Progenitor cell of endocrine pancreas (in vitro differentiated cells): ENCODE measurements at regions not wholly inside any gene's neighbourhood (a gene's known extent, or its start where the extent isn't known, plus 50 kb on each side); places are given as distances from the start of the nearest gene placed in this dataset.
A peak's percentile ranks its signal among the peaks of the same experiment; 100 is the strongest.

Source experiments
- DNase-seq: peaks from one replicate; pipeline ENCODE4 v3.0.0; 2021; ENCODE audit warnings: low spot score; ENCODE audit not compliant: unreplicated experiment
- H3K27ac Mint-ChIP-seq: 2 replicates; pipeline ENCODE4 v1.8.0; 2021; ENCODE audit warnings: mild to moderate bottlenecking, moderate library complexity, mixed read lengths
- H3K27me3 Mint-ChIP-seq: 2 replicates; pipeline ENCODE4 v1.8.0; 2021; ENCODE audit warnings: mixed read lengths
- H3K36me3 Mint-ChIP-seq: 2 replicates; pipeline ENCODE4 v1.8.0; 2022; ENCODE audit warnings: mixed read lengths; ENCODE audit not compliant: insufficient read depth
- H3K4me1 Mint-ChIP-seq: 2 replicates; pipeline ENCODE4 v1.8.0; 2021; ENCODE audit warnings: low read depth, mixed read lengths
- H3K4me3 Mint-ChIP-seq: 2 replicates; pipeline ENCODE4 v1.8.0; 2021; ENCODE audit warnings: low read depth, mild to moderate bottlenecking, moderate library complexity, mixed read lengths
- H3K9me3 Mint-ChIP-seq: 2 replicates; pipeline ENCODE4 v1.8.0; 2021; ENCODE audit warnings: low read depth, mixed read lengths
- CTCF ChIP-seq: fragments of 200-600 bp; sonication (generic); IDR thresholded peaks from one replicate; pipeline ENCODE4 v1.5.0; 2021; ENCODE audit warnings: antibody characterized with exemption, mild to moderate bottlenecking; ENCODE audit not compliant: unreplicated experiment

- no peaks in the 10 kb centered on the region for H3K9me3 Mint-ChIP-seq
- peaks cover 16% of the 10 kb centered on the region for H3K4me1 Mint-ChIP-seq
- TF ChIP-seq CTCF: peak; percentile 16
- no peaks in the 10 kb centered on the region for H3K27me3 Mint-ChIP-seq
- H3K36me3 Mint-ChIP-seq: no peaks in the 10 kb centered on the region
- peak overlapping the region; percentile 74 for H3K27ac Mint-ChIP-seq
- H3K4me3 Mint-ChIP-seq: no peak overlapping the region
- DNase-seq: no peak
These were observed 50.8 kb upstream of the TGM3 start for GRCh38 chr20:2244993-2245392.

- Mint-ChIP-seq H3K27me3 (no peaks in the 10 kb centered on the region), H3K27ac (no peak overlapping the region), H3K4me1 (peaks cover 16% of the 10 kb centered on the region), H3K4me3 (no peak overlapping the region), H3K36me3 (no peaks in the 10 kb centered on the region), H3K9me3 (no peaks in the 10 kb centered on the region)
- no peak for DNase-seq
- no peak for TF ChIP-seq CTCF
These were observed 50.2 kb upstream of the TGM3 start for GRCh38 chr20:2245637-2246036.
